Stimulated activated CD8-positive, alpha-beta memory T cell treated with anti-CD3 and anti-CD28 coated beads, Interleukin-15, amount 100 ng/mL, for 1 hour (primary cell): ENCODE measurements at regions not wholly inside any gene's neighbourhood (a gene's known extent, or its start where the extent isn't known, plus 50 kb on each side); places are given as distances from the start of the nearest gene placed in this dataset.

Source experiments
- DNase-seq: peaks from one replicate; pipeline ENCODE4 v3.0.0-alpha.2; 2020; ENCODE audit warnings: low read depth

- no peak for DNase-seq
Measured at GRCh38 chr13:57784633-57785032, 153.1 kb downstream of the PCDH17 start.

- no peak for DNase-seq
Measured at GRCh38 chr13:57787058-57787791, 155.7 kb downstream of the PCDH17 start.

GRCh38 chr13:57799624-57800023 is 168.1 kb downstream of the PCDH17 start:
- no peak for DNase-seq

- DNase-seq: no peak
Measured at GRCh38 chr13:57813651-57814050, 182.1 kb downstream of the PCDH17 start.

GRCh38 chr13:57815600-57815999 is 184.1 kb downstream of the PCDH17 start:
- no peak for DNase-seq

GRCh38 chr13:57820924-57821323 is 189.4 kb downstream of the PCDH17 start:
- no peak for DNase-seq

GRCh38 chr13:57823704-57824103 is 192.2 kb downstream of the PCDH17 start:
- no peak for DNase-seq

- DNase-seq: no peak
Measured at GRCh38 chr13:57824121-57824520, 192.6 kb downstream of the PCDH17 start.

GRCh38 chr13:57825066-57825465 is 193.5 kb downstream of the PCDH17 start:
- DNase-seq: no peak

- DNase-seq: no peak
Measured at GRCh38 chr13:57829496-57829895, 198.0 kb downstream of the PCDH17 start.

GRCh38 chr13:57832187-57832586 is 200.6 kb downstream of the PCDH17 start:
- no peak for DNase-seq

GRCh38 chr13:57837801-57838200 is 206.3 kb downstream of the PCDH17 start:
- DNase-seq: no peak

- no peak for DNase-seq
Measured at GRCh38 chr13:57843521-57843920, 212.0 kb downstream of the PCDH17 start.

GRCh38 chr13:57846600-57847173 is 215.1 kb downstream of the PCDH17 start:
- DNase-seq: no peak

GRCh38 chr13:57857945-57858344 is 226.4 kb downstream of the PCDH17 start:
- no peak for DNase-seq

- DNase-seq: no peak
Measured at GRCh38 chr13:57858376-57858775, 226.8 kb downstream of the PCDH17 start.

GRCh38 chr13:57862879-57863278 is 231.3 kb downstream of the PCDH17 start:
- no peak for DNase-seq

- DNase-seq: no peak
Measured at GRCh38 chr13:57865600-57866294, 234.2 kb downstream of the PCDH17 start.

GRCh38 chr13:57874530-57874929 is 243.0 kb downstream of the PCDH17 start:
- DNase-seq: no peak

GRCh38 chr13:57877601-57878000 is 246.1 kb downstream of the PCDH17 start:
- DNase-seq: no peak

GRCh38 chr13:57878291-57878690 is 246.7 kb downstream of the PCDH17 start:
- DNase-seq: no peak

GRCh38 chr13:57897225-57897624 is 265.7 kb downstream of the PCDH17 start:
- DNase-seq: no peak

GRCh38 chr13:57899096-57899495 is 267.6 kb downstream of the PCDH17 start:
- DNase-seq: no peak
